CD14-positive monocyte (primary cell): ENCODE measurements at regions not wholly inside any gene's neighbourhood (a gene's known extent, or its start where the extent isn't known, plus 50 kb on each side); places are given as distances from the start of the nearest gene placed in this dataset.

Source experiments
- DNase-seq, 3 donors: peaks; one replicate each; pipeline ENCODE4 v3.0.0-alpha.2; 2011 to 2022
- H2AFZ ChIP-seq: 2 replicates; pipeline ENCODE4 v1.6.0; 2012; ENCODE audit warnings: mild to moderate bottlenecking, low read depth, low read length, inconsistent platforms; ENCODE audit not compliant: insufficient read depth, poor library complexity, severe bottlenecking
- H3K27ac ChIP-seq, 2 donors: 1 replicate in 1 of 2; 2 replicates in 1 of 2; pipeline ENCODE4 v1.5.1; 2012 to 2013; ENCODE audit warnings: low read length in 2 of 2, control low read depth in 1 of 2, inconsistent platforms in 1 of 2, low read depth in 1 of 2, mild to moderate bottlenecking in 1 of 2
- H3K27me3 ChIP-seq, 2 donors: one replicate each; pipeline versions ENCODE4 v1.6.0 to v1.6.1; 2011 to 2013; ENCODE audit warnings: low read length in 2 of 2; ENCODE audit not compliant: control insufficient read depth in 2 of 2, insufficient read depth in 2 of 2
- H3K36me3 ChIP-seq, 2 donors: replicated peaks in 1 of 2; 1 replicate in 1 of 2; 2 replicates in 1 of 2; pipeline versions ENCODE4 v1.5.1 to v1.6.1; 2012 to 2013; ENCODE audit warnings: low read length in 2 of 2, control low read depth in 1 of 2, inconsistent platforms in 1 of 2, mild to moderate bottlenecking in 1 of 2; ENCODE audit not compliant: insufficient read depth in 2 of 2, control insufficient read depth in 1 of 2
- H3K4me1 ChIP-seq, 2 donors: 1 replicate in 1 of 2; 2 replicates in 1 of 2; pipeline versions ENCODE4 v1.5.1 to v1.6.1; 2012 to 2013; ENCODE audit warnings: low read length in 2 of 2, control low read depth in 1 of 2, inconsistent platforms in 1 of 2, mild to moderate bottlenecking in 1 of 2, moderate library complexity in 1 of 2; ENCODE audit not compliant: insufficient read depth in 2 of 2, control insufficient read depth in 1 of 2
- H3K4me2 ChIP-seq: replicated peaks from 2 replicates; pipeline ENCODE3; 2012; ENCODE audit warnings: low read length, moderate library complexity, mild to moderate bottlenecking; ENCODE audit not compliant: poor library complexity, severe bottlenecking; ENCODE audit errors: extremely low read depth
- H3K4me3 ChIP-seq, 3 experiments: fragments of 200-600 bp in 1 of 3; sonication (generic) in 1 of 3; replicated peaks in 1 of 3; 1 replicate in 2 of 3; 2 replicates in 1 of 3; pipeline ENCODE4 v1.5.1; 2011 to 2013; ENCODE audit warnings: low read length in 3 of 3, mild to moderate bottlenecking in 3 of 3, control low read depth in 2 of 3, low read depth in 2 of 3, inconsistent platforms in 1 of 3, moderate library complexity in 1 of 3
- H3K79me2 ChIP-seq: 2 replicates; pipeline ENCODE4 v1.6.0; 2012; ENCODE audit warnings: mild to moderate bottlenecking, control low read depth, inconsistent platforms, low read length, moderate library complexity; ENCODE audit not compliant: insufficient read depth
- H3K9ac ChIP-seq: 2 replicates; pipeline ENCODE4 v1.6.0; 2017; ENCODE audit warnings: low read length, mild to moderate bottlenecking; ENCODE audit not compliant: insufficient read depth, poor library complexity, severe bottlenecking
- H3K9me3 ChIP-seq, 2 donors: replicated peaks in 1 of 2; 1 replicate in 1 of 2; 2 replicates in 1 of 2; pipeline versions ENCODE4 v1.5.1 to v1.6.1; 2012 to 2013; ENCODE audit warnings: low read length in 2 of 2, control low read depth in 1 of 2; ENCODE audit not compliant: control insufficient read depth in 1 of 2, insufficient read depth in 1 of 2
- H4K20me1 ChIP-seq: 2 replicates; pipeline ENCODE4 v1.6.0; 2012; ENCODE audit warnings: mild to moderate bottlenecking, low read length, control low read depth, moderate library complexity; ENCODE audit not compliant: insufficient read depth
- H3K27ac Mint-ChIP-seq, 7 donors: one replicate each; pipeline ENCODE4 v1.8.0; 2020; ENCODE audit warnings: mild to moderate bottlenecking in 7 of 7, mixed read lengths in 7 of 7, moderate library complexity in 6 of 7, inconsistent platforms in 2 of 7
- H3K27me3 Mint-ChIP-seq, 3 donors: one replicate each; pipeline ENCODE4 v1.8.0; 2021 to 2022; ENCODE audit warnings: low read depth in 3 of 3, mild to moderate bottlenecking in 3 of 3, mixed read lengths in 3 of 3, moderate library complexity in 3 of 3, inconsistent platforms in 1 of 3
- H3K36me3 Mint-ChIP-seq, 2 donors: one replicate each; pipeline ENCODE4 v1.8.0; 2020; ENCODE audit warnings: mixed read lengths in 2 of 2, inconsistent platforms in 1 of 2, mild to moderate bottlenecking in 1 of 2
- H3K4me1 Mint-ChIP-seq: one replicate; pipeline ENCODE4 v1.8.0; 2020; ENCODE audit warnings: mild to moderate bottlenecking, mixed read lengths
- H3K4me3 Mint-ChIP-seq, 2 donors: one replicate each; pipeline ENCODE4 v1.8.0; 2020; ENCODE audit warnings: mild to moderate bottlenecking in 2 of 2, mixed read lengths in 2 of 2, moderate library complexity in 1 of 2
- H3K9me3 Mint-ChIP-seq, 7 donors: one replicate each; pipeline ENCODE4 v1.8.0; 2020 to 2022; ENCODE audit warnings: mixed read lengths in 7 of 7, mild to moderate bottlenecking in 6 of 7, moderate library complexity in 6 of 7, inconsistent platforms in 2 of 7
- CTCF ChIP-seq: fragments of 200-600 bp; IDR thresholded peaks from one replicate; pipeline ENCODE4 v1.8.0; 2022; ENCODE audit warnings: antibody characterized with exemption, mild to moderate bottlenecking
- WGBS: methylation state at CpG from one replicate; pipeline ENCODE4 v1.1.5; 2013; ENCODE audit warnings: missing lambda C conversion rate; ENCODE audit not compliant: insufficient coverage; 5-methylcytosine and 5-hydroxymethylcytosine counted together
- intact Hi-C, 2 donors: fragments of 100-400 bp; cut with micrococcal nuclease; formaldehyde crosslinking; loops; one replicate each; pipeline versions ENCODE4 v1.15.0 to v1.15.1; 2023

- no peaks in the 10 kb centered on the region for H3K36me3 ChIP-seq
- Mint-ChIP-seq H3K27ac (no peak overlapping the region), H3K4me1 (no peaks in the 10 kb centered on the region), H3K9me3 (peaks cover 0 to 2% (median 0%) of the 10 kb centered on the region in 7 donors), H3K4me3 (no peak overlapping the region), H3K27me3 (peaks cover 0 to 1% (median 0%) of the 10 kb centered on the region in 3 donors), H3K36me3 (no peaks in the 10 kb centered on the region)
- no peaks in the 10 kb centered on the region for H3K4me1 ChIP-seq
- H2AFZ ChIP-seq, result no peak overlapping the region
- no peak for TF ChIP-seq CTCF
- H3K9me3 ChIP-seq, result no peaks in the 10 kb centered on the region
- H3K27ac ChIP-seq, result no peak overlapping the region
- intact Hi-C loops, result loop anchor here in 1 of 2 donors (10.0 kb wide), 1 partner anchor 880 kb away; no protein-coding TSS in a partner anchor
- H3K4me3 ChIP-seq, result no peak overlapping the region
- WGBS, result no CpG with 5 or more reads among the region's 1 CpG
- H3K9ac ChIP-seq, result no peak overlapping the region
- H3K4me2 ChIP-seq, result no peak overlapping the region
- DNase-seq, result no peak
- H3K79me2 ChIP-seq, result no peaks in the 10 kb centered on the region
- no peaks in the 10 kb centered on the region for H3K27me3 ChIP-seq
- H4K20me1 ChIP-seq, result no peaks in the 10 kb centered on the region
Measured at GRCh38 chr10:126744571-126744970, 74.1 kb upstream of the C10orf90 start.

GRCh38 chr10:126749015-126749655 is 78.6 kb upstream of the C10orf90 start:
- peaks cover 0 to 2% (median 0%) of the 10 kb centered on the region in 7 donors for H3K9me3 Mint-ChIP-seq
- TF ChIP-seq CTCF, result peak; percentile 56
- peak; percentile 6 to 22 (median 16) for DNase-seq
- H3K4me3 ChIP-seq, result no peak overlapping the region
- no peak overlapping the region for H3K27ac ChIP-seq
- no peaks in the 10 kb centered on the region for H3K27me3 ChIP-seq
- no peaks in the 10 kb centered on the region for H3K36me3 Mint-ChIP-seq
- intact Hi-C loops, result loop anchor here (5.0 to 10.0 kb wide), 2 partner anchors 767 to 884 kb away; no protein-coding TSS in a partner anchor
- no peaks in the 10 kb centered on the region for H4K20me1 ChIP-seq
- no peak overlapping the region for H3K9ac ChIP-seq
- H3K4me3 Mint-ChIP-seq, result peak overlapping the region in 1 of 2 donors; percentile 40
- H3K9me3 ChIP-seq, result no peaks in the 10 kb centered on the region
- WGBS, result no CpG with 5 or more reads among the region's 5 CpGs
- H2AFZ ChIP-seq, result no peak overlapping the region
- H3K4me1 ChIP-seq, result no peaks in the 10 kb centered on the region
- no peaks in the 10 kb centered on the region for H3K4me1 Mint-ChIP-seq
- no peaks in the 10 kb centered on the region for H3K36me3 ChIP-seq
- peaks cover 0 to 4% (median 2%) of the 10 kb centered on the region in 3 donors for H3K27me3 Mint-ChIP-seq
- H3K79me2 ChIP-seq, result no peaks in the 10 kb centered on the region
- H3K4me2 ChIP-seq, result no peak overlapping the region
- H3K27ac Mint-ChIP-seq, result no peak overlapping the region
